ENCODE measurements at regions not wholly inside any gene's neighbourhood (a gene's known extent, or its start where the extent isn't known, plus 50 kb on each side); places are given as distances from the start of the nearest gene placed in this dataset.
A peak's percentile ranks its signal among the peaks of the same experiment; 100 is the strongest.

DNA sequence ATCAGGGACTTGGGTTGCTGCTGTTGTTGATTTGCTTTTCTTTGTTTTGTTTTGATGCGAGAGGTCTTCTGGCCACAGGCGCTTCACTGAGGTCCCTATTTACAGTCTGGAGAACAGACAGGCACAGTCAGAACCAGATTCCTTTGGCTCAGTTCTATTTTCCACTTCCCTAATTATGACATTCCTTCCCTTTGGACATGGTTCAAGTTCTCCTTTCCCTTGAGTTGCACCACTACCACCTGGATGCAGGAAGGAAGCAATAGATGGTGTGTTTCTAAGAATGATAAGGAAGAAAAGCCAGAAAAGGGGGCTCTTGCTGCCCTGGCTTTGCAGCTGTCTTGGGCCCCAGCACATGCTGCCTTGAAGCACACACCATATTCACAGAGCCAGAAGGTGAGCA is 160.6 kb downstream of the MAF start:
- no peak for DNase-seq

DNA sequence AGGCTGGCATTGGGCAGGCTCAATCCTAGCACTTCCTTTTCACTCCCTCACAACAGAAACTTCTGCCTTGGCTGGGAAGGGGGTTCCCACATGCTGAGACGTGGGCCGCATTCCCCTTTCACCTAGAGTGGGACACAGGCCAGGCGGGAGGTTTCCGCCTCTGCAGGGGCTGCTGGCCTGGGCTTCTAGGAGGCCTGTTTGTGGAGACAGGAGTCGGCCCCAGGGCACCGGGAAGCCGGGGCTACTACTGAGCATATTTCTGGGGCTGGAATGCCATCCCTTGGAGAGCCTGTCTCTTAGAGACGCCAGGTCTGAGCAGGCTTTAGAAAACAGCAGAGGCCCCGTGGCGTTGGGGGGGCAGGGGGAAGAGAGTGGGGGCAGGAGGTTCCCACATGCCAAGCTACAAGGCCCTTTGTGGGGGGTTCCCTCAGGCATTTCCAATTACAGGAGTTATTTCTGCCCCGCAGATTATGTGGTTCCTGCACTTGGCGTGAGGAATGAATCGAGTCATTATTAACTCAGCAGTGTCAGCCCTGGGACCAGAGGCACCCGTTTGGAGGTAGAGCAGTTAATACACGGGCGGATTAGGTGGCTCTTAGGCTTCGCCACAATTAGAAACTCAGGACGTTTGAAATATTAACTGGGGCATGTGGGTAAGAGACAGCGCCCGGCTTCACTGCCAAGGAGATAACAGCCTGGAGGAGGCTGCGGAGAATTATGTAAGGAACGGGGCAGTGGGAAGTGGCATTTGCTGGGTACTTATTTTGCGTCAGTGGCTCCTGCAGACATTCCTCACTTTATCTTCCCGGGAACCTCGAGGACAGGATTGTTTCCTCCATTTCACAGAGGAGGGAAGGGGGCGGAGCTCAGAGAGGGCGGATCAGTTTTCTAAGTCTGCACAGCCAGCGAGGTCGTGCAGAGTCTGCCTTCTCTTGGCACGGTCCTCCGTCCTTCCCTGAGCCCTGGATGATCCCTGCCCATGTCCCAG is 162.5 kb downstream of the MAF start:
- DNase-seq = peak; percentile 89

DNA sequence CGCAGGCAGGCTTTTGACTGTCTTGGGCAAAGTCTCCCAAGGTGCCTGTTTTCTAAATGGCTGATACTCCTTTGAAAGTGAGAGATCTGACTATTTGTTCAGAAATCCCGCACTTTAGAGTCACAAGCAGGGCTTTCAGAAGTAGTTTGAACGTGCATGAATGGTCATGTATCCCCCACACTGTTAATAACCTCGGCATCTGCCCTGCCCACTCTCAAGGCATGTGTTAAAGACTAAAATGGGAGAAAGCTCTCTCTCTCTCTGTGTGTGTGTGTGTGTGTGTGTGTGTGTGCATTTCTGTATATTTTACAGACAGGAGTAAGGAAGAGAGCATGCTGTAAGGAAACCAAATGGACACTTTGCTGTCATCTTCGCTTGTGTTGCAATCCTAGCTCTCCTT is 163.7 kb downstream of the MAF start:
- DNase-seq = no peak

DNA sequence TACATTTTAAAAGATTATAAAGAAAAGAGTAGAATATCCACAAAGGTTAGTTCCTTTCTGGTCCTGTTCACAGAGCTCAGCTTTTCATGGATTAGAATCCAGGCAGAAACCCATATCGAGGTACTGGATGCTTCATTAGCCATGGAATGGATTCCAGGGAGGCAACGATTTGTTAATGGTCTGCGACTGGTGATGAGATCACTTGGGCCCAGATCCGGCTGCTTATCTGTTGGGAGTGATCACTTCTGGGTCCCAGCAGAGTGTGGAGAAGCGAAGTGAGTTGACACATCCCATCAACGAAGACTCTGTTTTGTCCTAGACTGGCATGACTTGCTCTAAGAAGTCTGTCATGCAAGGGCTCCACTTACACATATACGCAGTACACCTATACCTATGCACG is 165.8 kb downstream of the MAF start:
- no peak for DNase-seq

DNA sequence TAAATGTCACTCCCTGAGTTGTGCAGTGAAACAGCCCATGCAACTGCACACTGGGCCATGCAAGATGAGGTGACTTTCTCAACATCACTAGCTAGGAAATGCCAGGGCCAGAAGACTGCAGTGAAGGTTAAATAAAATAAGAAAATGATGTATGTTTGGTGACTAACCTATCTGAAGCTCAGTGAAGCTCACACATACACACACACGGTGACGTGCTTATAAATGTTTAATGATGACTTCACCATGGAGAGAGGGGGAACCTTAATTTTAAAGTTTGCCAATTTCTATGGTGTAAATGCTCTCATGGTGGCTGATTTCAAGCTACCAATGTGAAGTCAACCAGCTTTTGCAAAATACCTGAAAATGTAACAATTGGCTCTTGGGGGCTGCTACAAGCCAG is 166.4 kb downstream of the MAF start:
- no peak for DNase-seq

DNA sequence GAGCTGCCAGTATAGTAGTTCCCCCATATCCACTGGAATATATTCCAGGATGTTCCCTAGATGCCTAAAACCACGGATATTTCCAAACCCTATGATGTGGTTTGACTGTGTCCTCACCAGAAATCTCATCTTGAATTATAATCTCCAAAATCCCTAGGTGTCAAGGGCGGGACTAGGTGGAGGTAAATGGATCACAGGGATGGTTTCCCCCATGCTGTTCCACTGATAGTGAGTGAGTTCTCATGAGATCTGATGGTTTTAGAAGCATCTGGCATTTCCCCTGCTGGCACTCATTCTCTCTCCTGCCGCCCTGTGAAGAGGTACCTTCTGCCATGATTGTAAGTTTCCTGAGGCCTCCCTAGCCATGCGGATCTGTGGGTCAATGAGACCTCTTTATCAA is 168.6 kb downstream of the MAF start:
- no peak for DNase-seq

DNA sequence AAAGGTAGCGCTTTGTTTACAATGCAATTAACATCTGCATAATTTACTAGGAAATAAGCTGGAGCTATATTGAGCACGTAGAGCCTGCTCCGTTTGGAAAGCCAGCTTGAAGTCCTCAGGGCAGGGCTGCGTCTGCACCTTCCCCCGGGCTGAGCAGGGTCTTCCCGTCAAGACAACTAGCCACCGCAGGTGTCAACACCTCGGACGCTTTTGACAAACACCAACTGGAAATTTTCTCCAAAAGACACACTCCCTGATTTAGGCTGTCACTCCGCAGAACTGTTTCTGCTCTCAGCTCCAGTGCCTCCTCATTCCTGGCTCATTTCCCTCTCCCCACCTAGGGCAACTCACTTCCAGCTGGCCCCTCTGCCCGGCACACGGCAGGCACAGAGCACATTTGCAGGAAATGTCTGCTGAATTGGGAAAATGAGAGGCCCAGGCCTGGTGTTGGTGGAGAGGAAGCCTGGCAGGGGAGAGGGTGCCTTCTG is 170.3 kb downstream of the MAF start:
- no peak for DNase-seq

DNA sequence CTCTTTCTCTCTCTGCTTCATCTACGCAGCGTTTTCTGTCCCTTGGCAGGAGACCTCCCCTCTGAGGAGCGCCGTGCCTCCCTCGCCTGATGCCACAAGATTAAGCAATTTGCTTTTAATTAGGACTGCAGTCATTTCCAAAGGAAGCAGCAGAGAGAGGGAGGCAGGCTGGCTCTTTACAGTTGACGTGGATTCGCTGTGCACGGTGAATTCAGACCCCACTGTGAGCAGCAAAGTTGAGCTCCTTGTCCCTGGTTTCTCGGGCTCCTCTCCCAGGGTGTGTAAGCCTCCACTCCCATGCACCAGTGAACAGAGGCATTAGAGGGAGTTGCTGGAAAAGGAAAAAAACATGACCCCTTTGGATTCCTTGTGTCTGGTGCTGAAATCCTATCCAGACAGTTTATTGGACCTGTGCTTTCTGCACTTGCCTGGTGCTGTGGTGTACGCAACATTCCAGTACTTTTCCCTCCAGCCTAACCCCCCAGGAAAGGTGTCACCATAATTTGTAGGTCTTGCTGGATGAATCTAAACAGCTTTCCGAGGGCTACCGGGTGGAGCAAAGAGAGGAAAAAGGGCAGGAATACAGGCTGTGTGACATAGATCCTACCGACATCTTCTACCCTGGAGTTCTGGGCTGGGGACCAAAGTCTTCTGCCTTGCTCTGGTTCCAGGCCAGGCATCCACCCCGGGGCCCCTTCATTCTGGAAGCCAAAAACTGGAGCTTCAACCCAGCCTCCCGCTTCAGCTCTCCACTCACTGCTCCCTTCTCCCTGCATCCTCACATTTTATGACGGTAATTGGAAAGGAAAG is 171.0 kb downstream of the MAF start:
- no peak for DNase-seq

DNA sequence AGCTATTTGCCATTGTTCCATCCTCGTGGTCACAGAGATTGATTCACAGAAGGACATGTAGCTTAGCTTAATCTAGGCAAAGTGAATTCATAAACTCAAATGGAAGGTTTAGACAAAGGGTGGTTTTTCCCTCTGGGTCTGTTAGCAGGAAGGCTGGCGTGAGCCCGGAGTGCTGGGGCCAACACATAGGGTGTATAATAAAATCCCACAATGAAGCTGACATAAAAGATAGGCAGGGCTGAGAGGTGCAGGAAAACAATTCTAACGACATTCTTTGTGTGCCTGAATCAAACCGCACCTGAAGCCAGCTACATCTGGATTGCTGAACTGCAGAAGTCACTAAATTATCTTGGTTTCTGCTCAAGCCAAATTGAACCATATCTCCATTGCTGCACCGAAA is 173.9 kb downstream of the MAF start:
- DNase-seq = no peak

DNA sequence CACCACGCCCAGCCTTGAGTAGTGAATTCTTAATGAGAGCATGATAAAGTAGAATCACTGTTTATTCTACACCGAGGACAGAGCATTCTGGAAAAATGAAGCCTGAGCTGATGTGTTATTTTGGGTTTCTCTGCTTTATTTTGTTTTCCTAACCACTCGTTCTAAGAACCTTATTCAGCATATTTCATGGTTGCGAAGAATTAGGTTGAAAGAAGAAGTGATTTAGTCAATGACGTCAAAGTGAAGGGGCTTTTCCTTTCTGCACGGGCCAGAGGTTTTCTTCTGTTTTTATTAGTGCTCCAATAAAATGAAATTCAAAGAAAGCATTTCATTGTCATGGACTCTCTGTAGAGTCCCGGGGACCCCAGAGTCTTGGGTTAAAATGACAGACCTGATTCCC is 178.5 kb downstream of the MAF start:
- no peak for DNase-seq

DNA sequence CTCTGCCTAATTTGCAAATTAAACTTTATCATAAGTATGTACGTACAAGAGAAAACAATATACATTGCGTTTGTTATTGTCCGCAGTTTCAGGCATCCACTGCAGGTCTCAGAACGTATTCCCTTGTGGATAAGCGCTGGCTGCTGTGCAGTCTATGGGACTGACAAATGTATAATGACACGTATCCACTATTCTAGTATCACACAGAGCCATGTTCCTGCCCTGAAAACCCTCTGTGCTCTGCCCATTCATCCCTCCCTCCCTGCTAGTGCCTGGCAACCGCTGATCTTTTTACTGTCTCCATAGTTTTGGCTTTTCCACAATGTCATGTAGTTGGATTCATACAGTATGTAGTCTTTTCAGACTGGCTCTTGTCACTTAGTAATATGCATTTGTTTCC is 179.4 kb downstream of the MAF start:
- no peak for DNase-seq

DNA sequence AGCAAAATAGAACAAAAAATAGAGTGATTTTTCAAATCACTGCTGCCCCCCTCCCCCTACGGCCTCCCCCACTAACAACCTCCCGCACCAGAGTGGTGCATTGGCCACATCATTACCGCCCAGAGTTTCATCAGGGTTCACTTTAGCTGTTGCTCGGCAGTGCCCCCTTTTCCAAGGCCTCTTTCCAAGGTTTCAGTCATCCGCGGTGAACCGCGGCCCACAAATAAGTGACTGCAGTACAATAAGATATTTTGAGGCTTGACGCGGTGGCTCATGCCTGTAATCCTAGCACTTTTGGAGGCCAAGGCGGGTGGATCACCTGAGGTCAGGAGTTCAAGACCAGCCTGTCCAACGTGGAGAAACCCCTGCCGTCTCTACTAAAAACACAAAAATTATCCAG is 180.0 kb downstream of the MAF start:
- DNase-seq = no peak

DNA sequence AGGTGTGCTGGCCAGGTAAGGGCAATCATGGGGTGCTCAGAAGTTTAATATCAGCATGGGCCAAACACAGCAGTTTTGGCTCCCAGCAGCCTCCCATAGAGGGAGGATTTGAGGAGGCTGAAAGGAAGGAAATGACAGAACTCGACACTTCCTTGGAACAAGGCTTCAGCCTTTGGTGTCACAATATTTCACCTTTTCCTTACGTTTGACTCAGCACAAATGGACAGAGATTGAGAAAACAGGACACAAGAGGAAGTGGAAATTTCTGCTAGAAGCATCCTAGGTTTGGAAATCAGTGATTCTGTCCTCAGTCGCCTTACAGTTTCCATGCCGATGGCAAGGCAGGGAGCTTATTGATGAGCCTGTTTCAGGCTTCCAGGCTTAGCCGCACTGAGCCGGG is 181.4 kb downstream of the MAF start:
- no peak for DNase-seq

DNA sequence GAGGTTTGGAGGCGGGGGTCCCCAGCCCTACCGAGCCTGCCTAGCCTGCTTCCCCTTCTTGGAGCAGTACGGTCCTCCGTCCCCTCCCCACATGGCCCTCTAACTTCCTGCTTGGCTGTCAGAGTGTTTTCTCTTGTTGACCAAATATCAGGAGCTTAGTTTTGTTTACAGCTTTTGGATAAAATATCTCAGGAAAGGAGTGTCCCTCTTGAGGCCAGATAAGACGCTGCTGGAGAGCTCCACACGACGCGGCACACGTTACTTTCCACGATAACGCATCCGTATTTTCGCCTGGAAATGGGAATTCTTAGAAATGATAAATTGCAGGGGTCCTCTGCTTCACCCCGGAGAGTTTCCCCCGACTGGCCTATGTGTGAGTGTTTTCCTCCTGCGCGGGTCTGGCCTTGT is 182.9 kb downstream of the MAF start:
- no peak for DNase-seq

DNA sequence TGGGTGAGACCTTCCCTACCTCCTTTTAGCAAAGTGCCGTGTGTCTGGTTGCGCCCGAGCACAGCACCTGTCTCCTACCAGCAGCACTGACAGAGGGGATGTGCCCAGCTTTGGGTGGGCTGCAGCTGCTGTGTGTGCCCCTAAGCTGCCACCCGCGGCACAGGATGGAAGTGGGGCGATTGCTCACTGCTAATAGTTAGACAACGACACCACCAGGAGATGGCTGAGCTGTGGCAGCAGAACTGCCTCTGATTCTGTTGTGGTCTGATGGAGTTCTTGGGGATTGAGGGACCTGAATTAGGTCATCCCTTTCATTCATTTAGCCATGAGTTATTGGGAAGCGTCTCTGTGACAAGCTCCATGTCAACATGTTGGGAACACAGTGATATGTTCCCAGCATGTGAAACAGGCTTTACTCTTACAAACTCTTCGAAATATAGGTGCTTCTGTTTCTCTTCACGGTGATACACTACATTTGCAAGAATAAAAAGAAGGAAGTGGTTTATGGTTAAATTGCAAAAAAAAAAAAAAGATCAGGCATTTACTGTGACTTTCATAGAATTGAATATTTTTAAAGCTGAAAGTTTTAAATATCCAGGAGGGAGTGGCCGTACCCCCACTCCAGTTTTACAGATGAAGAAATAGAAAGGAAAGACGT is 184.4 kb downstream of the MAF start:
- DNase-seq = no peak

DNA sequence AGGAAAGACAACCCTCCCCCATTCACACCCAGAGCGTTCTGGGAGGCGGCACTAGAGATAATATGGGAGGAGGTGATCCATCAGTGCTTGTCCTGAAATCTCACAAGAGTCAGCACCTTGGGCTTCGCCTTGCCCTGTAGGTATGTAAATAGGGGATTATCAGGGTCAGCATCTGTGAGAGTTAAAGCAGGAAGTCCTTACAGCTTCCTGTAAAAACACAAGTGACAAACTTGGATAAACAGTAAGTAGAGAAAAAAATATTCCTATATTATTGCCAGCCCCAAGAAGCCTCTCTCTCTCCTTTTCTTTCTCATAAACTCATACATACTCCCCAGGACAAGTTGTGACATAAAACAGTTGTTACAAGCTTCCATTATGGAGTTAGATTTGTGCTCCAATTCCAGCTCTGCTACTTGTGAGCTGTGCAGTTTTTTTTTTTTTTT is 187.7 kb downstream of the MAF start:
- no peak for DNase-seq

DNA sequence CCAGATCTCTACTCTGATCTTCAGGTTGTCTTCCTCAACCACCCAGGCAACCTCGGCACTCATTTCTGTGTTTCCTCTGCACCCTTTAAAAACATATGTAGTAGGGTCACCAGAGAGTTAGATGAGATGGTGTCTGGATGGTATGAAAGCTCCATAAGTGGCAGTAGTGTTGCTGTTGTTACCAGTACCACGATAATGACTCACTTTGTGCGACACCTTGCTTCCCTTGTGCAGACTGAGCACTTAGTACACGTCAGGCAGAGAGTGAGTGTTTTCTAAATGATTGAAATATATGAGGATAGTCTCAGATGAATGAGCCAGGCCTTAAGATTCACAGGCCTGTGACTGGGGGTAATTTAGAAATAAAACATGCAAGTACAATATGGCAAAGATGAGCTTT is 188.7 kb downstream of the MAF start:
- DNase-seq = no peak

DNA sequence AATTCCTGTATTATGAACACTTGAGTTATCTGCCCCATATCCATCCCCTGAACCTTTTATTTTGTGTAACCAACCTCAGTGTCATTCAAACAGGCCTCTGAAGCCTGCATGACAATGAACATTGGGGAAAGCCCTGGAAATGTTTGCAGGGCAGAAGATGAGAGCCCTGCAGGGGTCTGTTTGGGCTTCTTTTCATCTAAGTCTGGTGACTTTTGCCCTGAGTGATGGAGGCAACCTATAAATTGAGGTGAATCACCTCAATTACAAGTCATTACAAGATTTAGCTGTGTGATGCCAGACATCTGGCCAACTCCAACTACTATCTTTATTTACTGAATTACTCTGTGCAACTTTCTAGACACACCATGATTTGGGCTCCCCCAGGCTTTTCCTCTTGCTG is 189.2 kb downstream of the MAF start:
- DNase-seq = no peak

DNA sequence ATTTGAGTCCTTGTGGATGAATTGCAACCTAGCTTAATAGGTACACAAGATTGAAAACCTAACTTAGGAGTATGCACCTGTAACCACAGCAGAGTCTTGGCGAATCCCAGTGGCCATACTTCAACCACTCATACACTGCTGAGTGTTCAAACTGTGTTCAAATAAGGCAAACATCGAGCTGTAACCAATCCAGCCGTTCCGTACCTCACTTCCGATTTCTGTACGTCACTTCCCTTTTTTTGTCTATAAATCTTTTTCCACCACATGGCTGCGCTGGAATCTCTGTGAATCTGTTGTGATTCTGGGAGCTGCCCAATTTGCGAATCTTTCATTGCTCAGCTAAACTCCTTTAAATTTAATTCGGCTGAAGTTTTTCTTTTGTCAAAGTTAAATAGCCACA is 190.6 kb downstream of the MAF start:
- no peak for DNase-seq

DNA sequence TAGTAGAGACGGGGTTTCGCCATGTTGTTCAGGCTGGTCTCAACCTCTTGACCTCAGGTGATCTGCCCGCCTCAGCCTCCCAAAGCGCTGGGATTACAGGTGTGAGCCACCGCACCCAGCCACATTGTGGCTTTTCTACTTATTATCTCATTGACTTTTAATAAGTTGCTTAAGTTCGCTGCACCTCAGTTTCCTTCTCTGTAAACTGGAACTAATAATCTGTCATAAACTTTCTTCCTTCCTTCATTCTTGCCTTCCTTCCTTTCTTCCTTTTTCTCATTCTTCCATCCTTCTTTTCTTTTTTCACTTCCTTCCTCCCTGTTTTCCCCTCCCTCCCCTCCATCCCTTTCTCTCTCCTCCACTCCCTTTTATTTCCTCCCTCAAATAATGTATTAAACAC is 192.2 kb downstream of the MAF start:
- DNase-seq = no peak

DNA sequence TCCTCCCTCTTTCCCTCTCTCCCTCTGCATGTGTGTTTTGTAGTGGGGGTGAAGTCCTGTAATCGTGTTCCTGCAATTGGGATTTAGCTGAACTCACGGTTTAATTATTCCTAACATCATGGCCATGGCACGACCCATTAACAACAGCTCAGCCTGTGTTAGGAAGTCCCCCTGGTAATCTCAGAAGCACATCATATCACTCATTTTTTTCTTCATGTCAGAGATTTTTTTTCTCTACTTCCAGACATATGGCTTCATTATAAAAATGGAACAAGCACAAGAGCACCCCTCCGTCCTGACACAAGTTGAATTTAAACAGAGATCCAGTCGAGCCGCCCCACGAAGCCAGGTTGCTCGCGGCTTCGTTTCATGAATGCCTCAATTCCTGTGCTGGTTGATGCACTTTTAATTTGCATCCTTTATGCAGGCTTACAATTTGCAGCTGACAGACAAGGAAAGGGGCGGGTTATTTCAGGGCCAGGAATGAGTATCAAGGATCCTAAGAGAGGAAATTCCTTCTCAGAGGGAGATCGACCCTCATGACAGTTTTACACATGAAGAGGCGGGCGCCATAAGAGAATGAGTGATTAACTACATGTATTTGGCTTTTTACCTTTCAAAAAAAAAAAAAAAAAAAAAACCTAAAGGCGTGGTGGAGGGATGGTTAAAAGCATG is 192.9 kb downstream of the MAF start:
- no peak for DNase-seq

DNA sequence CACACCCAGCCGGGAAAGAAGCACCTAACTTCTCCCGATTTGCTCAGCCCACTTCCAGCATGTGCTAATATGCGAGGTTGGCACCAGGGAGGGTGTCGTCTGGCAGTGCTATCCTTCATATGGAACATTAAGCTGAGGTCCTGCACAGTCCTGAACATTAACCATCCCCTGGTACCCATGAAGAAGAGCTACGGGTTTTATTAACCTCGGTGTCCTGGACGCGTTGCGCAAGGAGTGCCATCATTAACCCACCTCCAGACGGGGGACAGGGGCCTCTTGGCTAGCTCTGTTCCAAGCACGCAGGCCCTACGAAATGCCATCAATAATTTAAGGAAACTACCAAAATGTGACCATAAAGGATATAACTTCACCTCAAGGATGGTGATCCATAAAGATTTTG is 193.5 kb downstream of the MAF start:
- no peak for DNase-seq

DNA sequence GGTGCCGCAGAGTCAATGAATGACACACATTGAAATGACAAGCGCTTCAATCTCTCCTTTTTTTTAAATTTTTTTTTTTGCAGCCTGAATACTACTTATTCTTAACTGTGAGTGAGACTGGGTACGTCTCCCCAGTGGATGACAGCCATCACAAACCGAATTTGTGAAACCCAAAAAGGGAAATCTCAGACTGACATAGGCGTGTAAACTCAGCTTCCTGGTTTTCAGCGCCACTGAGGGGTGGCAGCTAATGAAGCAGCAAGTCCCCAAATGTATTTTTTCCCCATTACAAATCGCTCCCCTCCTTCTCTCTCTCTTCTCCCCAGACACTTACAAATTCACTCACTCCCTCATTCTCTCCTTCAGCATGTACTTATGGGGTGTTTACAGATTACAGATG is 196.0 kb downstream of the MAF start:
- DNase-seq = no peak

Data from NCI-H226 (cell line).